HG03457 (cell line): ENCODE measurements at regions not wholly inside any gene's neighbourhood (a gene's known extent, or its start where the extent isn't known, plus 50 kb on each side); places are given as distances from the start of the nearest gene placed in this dataset.
"Not testable (repeated sequence)": the region's sequence is repeated elsewhere in the genome, so short reads cannot be mapped to it uniquely, and the experiment has no call there.

Source experiments
- ATAC-seq: cut with Tn5 transposase; IDR thresholded peaks from one replicate; pipeline ENCODE4 v1.9.1; 2021; ENCODE audit warnings: moderate number of reproducible peaks; ENCODE audit not compliant: unreplicated experiment

- no peak for ATAC-seq
Observed at GRCh38 chr18:961644-962355, 57.1 kb downstream of the ADCYAP1 start.

DNA sequence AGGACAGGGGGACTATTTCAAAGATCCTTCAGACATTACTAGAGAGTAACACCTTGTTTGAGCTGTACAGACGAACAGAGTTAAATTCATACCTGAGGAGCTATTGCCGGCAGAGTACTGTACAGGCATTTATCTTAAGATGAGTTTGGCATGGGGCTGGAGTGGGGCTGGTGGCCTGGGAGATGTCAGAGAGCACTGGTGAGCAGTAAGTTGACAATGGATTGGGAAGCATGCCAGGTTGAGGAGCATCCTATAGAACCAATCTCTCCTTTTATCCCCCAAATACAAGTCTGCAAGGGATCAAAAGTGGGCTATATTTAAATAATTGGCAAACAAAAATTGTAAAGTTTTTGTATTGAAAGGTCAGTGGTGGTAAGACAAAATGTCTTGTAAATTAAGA, 58.6 kb downstream of the ADCYAP1 start:
- no peak for ATAC-seq

GRCh38 chr18:965921-966758, 61.5 kb downstream of the ADCYAP1 start:
- no peak for ATAC-seq

DNA sequence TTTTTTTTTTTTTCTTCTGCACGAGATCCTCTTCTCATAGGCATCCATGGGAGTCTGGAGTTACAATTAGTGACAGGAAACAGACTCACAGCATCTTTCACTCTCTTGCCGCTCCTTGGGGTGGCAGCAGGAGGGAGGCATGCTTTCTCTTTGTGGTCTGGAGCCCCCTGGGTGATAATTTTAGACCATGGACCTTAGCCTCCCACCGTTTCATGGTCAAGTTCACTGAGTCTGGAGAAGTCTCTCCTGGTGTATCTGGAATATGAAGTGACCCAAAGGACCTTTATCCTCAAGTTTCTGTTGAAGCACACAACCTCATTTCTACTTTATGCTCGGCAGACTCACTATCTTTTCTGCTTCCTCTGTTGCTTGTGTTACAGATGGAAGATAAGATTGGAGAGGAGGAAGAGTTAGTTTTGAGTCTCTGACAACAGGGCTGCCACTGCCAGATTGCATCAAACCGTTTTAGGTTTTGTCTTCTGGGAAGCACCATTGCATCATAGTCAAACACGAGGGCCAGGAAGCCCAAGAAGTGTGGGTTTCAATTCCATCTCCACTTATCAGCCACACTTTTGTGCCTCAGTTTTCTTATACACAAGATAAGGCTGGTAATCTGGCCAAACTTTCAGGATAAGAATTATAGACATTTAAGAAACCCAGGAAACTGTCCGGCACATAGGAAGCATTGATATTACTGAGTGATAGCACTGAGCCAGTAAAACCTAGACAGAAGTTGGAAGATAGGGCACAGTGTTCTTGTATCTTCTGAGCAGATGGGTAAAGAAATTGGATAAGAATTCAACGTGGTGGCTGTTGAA, 62.3 kb downstream of the ADCYAP1 start:
- no peak for ATAC-seq

DNA sequence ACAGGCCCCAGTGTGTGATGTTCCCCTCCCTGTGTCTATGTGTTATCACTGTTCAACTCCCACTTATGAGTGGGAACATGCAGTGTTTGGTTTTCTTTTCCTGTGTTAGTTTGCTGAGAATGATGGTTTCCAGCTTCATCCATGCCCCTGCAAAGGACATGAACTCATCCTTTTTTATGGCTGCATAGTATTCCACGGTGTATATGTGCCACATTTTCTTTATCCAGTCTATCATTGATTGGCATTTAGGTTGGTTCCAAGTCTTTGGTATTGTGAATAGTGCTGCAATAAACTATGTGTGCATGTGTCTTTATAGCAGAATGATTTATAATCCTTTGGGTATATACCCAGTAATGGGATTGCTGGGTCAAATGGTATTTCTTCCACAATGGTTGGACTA, 64.2 kb downstream of the ADCYAP1 start:
- ATAC-seq: not testable (repeated sequence)

- not testable (repeated sequence) for ATAC-seq
Observed at GRCh38 chr18:969311-969710, 64.6 kb downstream of the ADCYAP1 start.

GRCh38 chr18:974606-975005, 69.9 kb downstream of the ADCYAP1 start:
- ATAC-seq: not testable (repeated sequence)

GRCh38 chr18:976393-977128, 71.9 kb downstream of the ADCYAP1 start:
- ATAC-seq: not testable (repeated sequence)

DNA sequence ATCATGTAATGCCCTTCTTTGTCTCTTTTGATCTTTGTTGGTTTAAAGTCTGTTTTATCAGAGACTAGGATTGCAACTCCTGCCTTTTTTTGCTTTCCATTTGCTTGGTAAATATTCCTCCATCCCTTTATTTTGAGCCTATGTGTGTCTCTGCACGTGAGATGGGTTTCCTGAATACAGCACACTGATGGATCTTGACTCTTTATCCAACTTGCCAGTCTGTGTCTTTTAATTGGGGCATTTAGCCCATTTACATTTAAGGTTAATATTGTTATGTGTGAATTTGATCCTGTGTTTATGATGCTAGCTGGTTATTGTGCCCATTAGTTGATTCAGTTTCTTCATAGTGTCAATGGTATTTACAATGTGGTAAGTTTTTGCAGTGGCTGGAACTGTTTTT, 72.7 kb downstream of the ADCYAP1 start:
- ATAC-seq: not testable (repeated sequence)

DNA sequence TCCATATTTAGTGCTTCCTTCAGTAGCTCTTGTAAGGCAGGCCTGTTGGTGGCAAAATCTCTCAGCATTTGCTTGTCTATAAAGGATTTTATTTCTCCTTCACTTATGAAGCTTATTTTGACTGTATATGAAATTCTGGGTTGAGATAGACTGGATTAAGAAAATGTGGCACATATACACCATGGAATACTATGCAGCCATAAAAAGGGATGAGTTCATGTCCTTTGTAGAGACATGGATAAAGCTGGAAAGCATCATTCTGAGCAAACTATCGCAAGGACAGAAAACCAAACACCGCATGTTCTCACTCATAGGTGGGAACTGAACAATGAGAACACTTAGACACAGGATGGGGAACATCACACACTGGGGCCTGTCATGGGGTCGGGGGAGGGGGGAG, 73.1 kb downstream of the ADCYAP1 start:
- ATAC-seq: not testable (repeated sequence)

- no peak for ATAC-seq
Observed at GRCh38 chr18:980586-980985, 75.9 kb downstream of the ADCYAP1 start.

DNA sequence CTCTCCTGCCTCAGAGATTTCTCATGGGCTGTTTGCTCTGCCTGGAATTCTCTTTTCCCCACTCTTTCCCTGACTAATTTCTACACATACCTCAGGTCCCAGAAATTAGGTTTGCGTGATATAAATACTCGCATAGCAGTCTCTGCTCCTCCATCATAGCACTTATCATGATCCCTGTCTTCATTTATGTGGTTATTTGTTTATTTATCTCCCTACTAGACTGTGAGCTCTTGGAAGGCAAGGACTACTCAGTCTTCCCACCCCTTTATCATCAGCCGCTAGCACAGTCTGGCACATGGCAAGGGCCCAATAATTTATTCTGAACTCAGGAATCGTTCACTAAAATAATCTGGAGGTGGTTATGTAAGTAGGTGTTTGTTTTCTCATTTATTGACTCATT, 79.3 kb downstream of the ADCYAP1 start:
- ATAC-seq: no peak

DNA sequence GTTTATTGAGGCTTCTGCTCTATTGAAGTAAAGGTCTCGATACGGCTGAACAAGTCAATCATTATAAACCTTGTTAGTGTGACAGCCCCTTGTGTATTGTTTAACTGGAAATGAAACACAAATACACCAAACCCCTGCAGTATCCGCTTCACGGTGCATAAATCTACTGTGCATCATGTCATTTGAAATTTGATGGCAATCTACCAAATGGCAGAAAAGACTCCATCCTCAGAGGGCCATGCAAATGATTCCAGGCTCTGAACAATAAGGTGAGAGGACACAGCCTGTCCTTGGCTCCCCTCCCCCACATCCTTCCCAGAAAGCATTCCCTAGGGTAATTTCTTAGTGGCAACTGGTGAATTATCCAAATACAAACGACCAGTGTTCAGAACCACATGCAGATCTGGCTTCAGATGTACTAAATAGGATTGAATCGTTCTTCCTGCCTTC, 80.6 kb downstream of the ADCYAP1 start:
- no peak for ATAC-seq

- no peak for ATAC-seq
Observed at GRCh38 chr18:986051-986450, 81.4 kb downstream of the ADCYAP1 start.

- no peak for ATAC-seq
Observed at GRCh38 chr18:986552-986951, 81.9 kb downstream of the ADCYAP1 start.

GRCh38 chr18:987325-988186, 82.9 kb downstream of the ADCYAP1 start:
- ATAC-seq: no peak

DNA sequence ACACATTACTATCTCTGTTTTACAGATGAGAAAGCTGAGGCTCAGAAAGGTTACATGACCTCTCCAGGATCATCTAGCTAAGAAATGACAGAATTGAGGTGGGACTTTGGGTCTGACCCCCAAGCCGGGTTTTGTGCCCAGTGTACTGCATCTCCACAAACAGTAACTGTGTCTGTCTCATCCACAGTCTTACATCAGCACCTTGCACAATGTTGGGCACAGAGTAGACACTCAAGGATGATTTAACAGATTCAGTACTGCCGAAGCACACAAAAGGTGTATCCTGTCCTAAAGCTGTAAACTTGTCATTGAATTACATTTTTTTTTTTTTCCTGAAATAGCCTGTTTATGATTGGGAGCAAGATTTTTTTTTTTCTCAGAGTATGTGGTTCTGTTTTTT, 84.8 kb downstream of the ADCYAP1 start:
- no peak for ATAC-seq

- ATAC-seq: no peak
Observed at GRCh38 chr18:990197-990596, 85.5 kb downstream of the ADCYAP1 start.

GRCh38 chr18:991441-991840, 86.8 kb downstream of the ADCYAP1 start:
- ATAC-seq: no peak

- no peak for ATAC-seq
Observed at GRCh38 chr18:993560-993959, 88.9 kb downstream of the ADCYAP1 start.
